ENCODE measurements at regions not wholly inside any gene's neighbourhood (a gene's known extent, or its start where the extent isn't known, plus 50 kb on each side); places are given as distances from the start of the nearest gene placed in this dataset.

GRCh38 chr12:4137015-4137414, 136.5 kb upstream of the CCND2 start:
- Histone ChIP-seq H3K27me3 (ENCODE audit: control insufficient read depth, insufficient read depth, low read length) (no peaks in the 10 kb centered on the region), H3K9ac (ENCODE audit: low read depth, low read length) (no peak overlapping the region), H2BK120ac (ENCODE audit: low read depth, low read length) (no peak overlapping the region), H3K14ac (replicated peaks; ENCODE audit: low read depth, low read length) (no peak overlapping the region), H4K20me1 (ENCODE audit: insufficient read depth, low read length) (no peaks in the 10 kb centered on the region), H3K27ac (ENCODE audit: insufficient read depth, low read length) (no peak overlapping the region), H3K4me1 (ENCODE audit: control insufficient read depth, insufficient read depth, low read length) (peaks cover 9% of the 10 kb centered on the region; the same call in 1 of the 2 replicates), H2AK9ac (replicated peaks; ENCODE audit: low read depth, low read length, poor library complexity) (no peak overlapping the region), H4K8ac (ENCODE audit: low read depth in 2 of 2, low read length in 2 of 2) (no peak overlapping the region), H2AK5ac (ENCODE audit: low read depth, low read length) (no peak overlapping the region), H4K5ac (ENCODE audit: low read depth, low read length) (no peak overlapping the region), H2AFZ (replicated peaks; ENCODE audit: low read length, poor library complexity) (no peak overlapping the region), H3K4ac (ENCODE audit: low read depth, low read length) (no peak overlapping the region), H3K36me3 (ENCODE audit: control insufficient read depth, insufficient read depth, low read length) (no peaks in the 10 kb centered on the region), H3K4me3 (ENCODE audit: insufficient read depth, low read depth, low read length) (no peak overlapping the region), H2BK5ac (ENCODE audit: low read depth, low read length, poor library complexity, severe bottlenecking) (no peak overlapping the region), H3K56ac (ENCODE audit: extremely low read depth, insufficient read depth, low read length) (no peak overlapping the region), H3K18ac (ENCODE audit: low read depth, low read length) (no peak overlapping the region), H2BK15ac (ENCODE audit: low read depth, low read length) (no peak overlapping the region), H3K9me1 (ENCODE audit: insufficient read depth, low read length) (no peaks in the 10 kb centered on the region), H2BK20ac (ENCODE audit: low read depth, low read length) (no peak overlapping the region), H4K91ac (ENCODE audit: insufficient read depth, low read depth, low read length) (no peak overlapping the region), H3K9me3 (ENCODE audit: control insufficient read depth, insufficient read depth, low read length) (no peaks in the 10 kb centered on the region), H3K23ac (ENCODE audit: low read depth, low read length) (no peak overlapping the region), H3K79me1 (ENCODE audit: low read depth in 1 of 2, low read length in 2 of 2) (no peaks in the 10 kb centered on the region), H3K4me2 (ENCODE audit: low read depth, low read length) (no peak overlapping the region)
- intact Hi-C loops (cut with micrococcal nuclease) (no loop called here), in situ Hi-C loops (cut with MboI; ENCODE audit: low sequenced_read_pairs) (no loop called here), dilution Hi-C loops (cut with HindIII; ENCODE audit: low sequenced_read_pairs, unreplicated experiment) (no loop called here)
- DNase-seq (no peak), ATAC-seq (ENCODE audit: low read depth) (no peak)
- 20% methylated on average over 1 of the region's 5 CpGs; no CpG with 5 or more reads in 1 of the 2 experiments for WGBS, 2 experiments (ENCODE audit: extremely low coverage in 2 of 2, insufficient read length in 1 of 2)
- no TSS peak for BruUV-seq (replicated peaks)
- TF ChIP-seq, protein P1, sequence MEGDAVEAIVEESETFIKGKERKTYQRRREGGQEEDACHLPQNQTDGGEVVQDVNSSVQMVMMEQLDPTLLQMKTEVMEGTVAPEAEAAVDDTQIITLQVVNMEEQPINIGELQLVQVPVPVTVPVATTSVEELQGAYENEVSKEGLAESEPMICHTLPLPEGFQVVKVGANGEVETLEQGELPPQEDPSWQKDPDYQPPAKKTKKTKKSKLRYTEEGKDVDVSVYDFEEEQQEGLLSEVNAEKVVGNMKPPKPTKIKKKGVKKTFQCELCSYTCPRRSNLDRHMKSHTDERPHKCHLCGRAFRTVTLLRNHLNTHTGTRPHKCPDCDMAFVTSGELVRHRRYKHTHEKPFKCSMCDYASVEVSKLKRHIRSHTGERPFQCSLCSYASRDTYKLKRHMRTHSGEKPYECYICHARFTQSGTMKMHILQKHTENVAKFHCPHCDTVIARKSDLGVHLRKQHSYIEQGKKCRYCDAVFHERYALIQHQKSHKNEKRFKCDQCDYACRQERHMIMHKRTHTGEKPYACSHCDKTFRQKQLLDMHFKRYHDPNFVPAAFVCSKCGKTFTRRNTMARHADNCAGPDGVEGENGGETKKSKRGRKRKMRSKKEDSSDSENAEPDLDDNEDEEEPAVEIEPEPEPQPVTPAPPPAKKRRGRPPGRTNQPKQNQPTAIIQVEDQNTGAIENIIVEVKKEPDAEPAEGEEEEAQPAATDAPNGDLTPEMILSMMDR (conservative IDR thresholded peaks at IDR 0.05; ENCODE audit: low read depth, low read length): no peak
- TF ChIP-seq NFE2L2 (IDR thresholded peaks at IDR 0.05; ENCODE audit: low read depth, low read length) (no peak), FOS (IDR thresholded peaks at IDR 0.05; ENCODE audit: low read depth, low read length) (no peak), CHD1 (IDR thresholded peaks at IDR 0.05; ENCODE audit: low read depth, low read length) (no peak), RAD21 (IDR thresholded peaks at IDR 0.05; ENCODE audit: low read length) (no peak), MAFK (IDR thresholded peaks at IDR 0.05; ENCODE audit: low read depth, low read length) (no peak), RCOR1 (IDR thresholded peaks at IDR 0.05; ENCODE audit: insufficient replicate concordance, low read length) (no peak), BHLHE40 (IDR thresholded peaks at IDR 0.05; ENCODE audit: low read depth, low read length) (no peak), POLR2A (IDR thresholded peaks at IDR 0.05; ENCODE audit: low read depth, low read length) (no peak), MAZ (IDR thresholded peaks at IDR 0.05; ENCODE audit: borderline replicate concordance, low read depth, low read length) (no peak), MXI1 (IDR thresholded peaks at IDR 0.05; ENCODE audit: borderline replicate concordance, low read depth, low read length) (no peak), CEBPB (IDR thresholded peaks at IDR 0.05; ENCODE audit: low read depth, low read length) (no peak), SMC3 (IDR thresholded peaks at IDR 0.05; ENCODE audit: low read depth, low read length) (no peak), RFX5 (IDR thresholded peaks at IDR 0.05; ENCODE audit: low read depth, low read length) (no peak)
- TF ChIP-seq, protein P2, sequence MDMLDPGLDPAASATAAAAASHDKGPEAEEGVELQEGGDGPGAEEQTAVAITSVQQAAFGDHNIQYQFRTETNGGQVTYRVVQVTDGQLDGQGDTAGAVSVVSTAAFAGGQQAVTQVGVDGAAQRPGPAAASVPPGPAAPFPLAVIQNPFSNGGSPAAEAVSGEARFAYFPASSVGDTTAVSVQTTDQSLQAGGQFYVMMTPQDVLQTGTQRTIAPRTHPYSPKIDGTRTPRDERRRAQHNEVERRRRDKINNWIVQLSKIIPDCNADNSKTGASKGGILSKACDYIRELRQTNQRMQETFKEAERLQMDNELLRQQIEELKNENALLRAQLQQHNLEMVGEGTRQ (IDR thresholded peaks at IDR 0.05; ENCODE audit: low read depth, low read length): no peak
- TF ChIP-seq, protein P3, sequence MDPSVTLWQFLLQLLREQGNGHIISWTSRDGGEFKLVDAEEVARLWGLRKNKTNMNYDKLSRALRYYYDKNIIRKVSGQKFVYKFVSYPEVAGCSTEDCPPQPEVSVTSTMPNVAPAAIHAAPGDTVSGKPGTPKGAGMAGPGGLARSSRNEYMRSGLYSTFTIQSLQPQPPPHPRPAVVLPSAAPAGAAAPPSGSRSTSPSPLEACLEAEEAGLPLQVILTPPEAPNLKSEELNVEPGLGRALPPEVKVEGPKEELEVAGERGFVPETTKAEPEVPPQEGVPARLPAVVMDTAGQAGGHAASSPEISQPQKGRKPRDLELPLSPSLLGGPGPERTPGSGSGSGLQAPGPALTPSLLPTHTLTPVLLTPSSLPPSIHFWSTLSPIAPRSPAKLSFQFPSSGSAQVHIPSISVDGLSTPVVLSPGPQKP (IDR thresholded peaks at IDR 0.05; ENCODE audit: borderline replicate concordance, low read depth, low read length): no peak
- POLR2A ChIA-PET (ENCODE audit: unreplicated experiment): no interaction called here
- CTCF ChIA-PET: interaction anchor here (1.0 kb wide), 1 partner anchor 20 kb away, joined by 3 read pairs; no protein-coding TSS in a partner anchor

Measured in IMR-90 (cell line).